ENCODE measurements at regions not wholly inside any gene's neighbourhood (a gene's known extent, or its start where the extent isn't known, plus 50 kb on each side); places are given as distances from the start of the nearest gene placed in this dataset.

DNA sequence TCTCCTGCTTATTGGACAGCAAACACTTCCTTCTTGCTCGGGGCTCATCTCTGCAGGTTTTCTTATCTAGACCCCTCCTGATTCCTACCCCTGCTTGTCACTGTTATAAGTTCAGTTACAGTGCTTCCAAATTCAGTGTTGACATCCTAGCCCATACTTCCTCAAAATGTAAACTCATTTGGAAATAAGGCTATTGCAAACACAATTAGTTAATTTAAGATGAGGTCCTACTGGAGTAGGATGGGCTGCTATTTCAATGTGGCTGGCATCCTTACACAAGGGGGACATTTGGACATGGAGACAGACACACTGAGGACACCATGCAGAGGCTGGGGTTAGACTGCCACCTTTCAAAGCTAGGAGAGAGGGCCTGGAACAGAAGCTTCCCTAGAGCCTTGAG, 85.2 kb upstream of the NPVF start:
- TF ChIP-seq, protein P1, sequence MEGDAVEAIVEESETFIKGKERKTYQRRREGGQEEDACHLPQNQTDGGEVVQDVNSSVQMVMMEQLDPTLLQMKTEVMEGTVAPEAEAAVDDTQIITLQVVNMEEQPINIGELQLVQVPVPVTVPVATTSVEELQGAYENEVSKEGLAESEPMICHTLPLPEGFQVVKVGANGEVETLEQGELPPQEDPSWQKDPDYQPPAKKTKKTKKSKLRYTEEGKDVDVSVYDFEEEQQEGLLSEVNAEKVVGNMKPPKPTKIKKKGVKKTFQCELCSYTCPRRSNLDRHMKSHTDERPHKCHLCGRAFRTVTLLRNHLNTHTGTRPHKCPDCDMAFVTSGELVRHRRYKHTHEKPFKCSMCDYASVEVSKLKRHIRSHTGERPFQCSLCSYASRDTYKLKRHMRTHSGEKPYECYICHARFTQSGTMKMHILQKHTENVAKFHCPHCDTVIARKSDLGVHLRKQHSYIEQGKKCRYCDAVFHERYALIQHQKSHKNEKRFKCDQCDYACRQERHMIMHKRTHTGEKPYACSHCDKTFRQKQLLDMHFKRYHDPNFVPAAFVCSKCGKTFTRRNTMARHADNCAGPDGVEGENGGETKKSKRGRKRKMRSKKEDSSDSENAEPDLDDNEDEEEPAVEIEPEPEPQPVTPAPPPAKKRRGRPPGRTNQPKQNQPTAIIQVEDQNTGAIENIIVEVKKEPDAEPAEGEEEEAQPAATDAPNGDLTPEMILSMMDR (IDR thresholded peaks at IDR 0.05; ENCODE audit: insufficient read depth, low read length) = no peak
- TF ChIP-seq POLR2AphosphoS5 (IDR thresholded peaks at IDR 0.05; ENCODE audit: low read depth) = no peak

All from HL-60 (cell line).